VCaP (cell line): ENCODE measurements at regions not wholly inside any gene's neighbourhood (a gene's known extent, or its start where the extent isn't known, plus 50 kb on each side); places are given as distances from the start of the nearest gene placed in this dataset.

ENCODE experiments used
- H3K27ac ChIP-seq: fragments of 450-650 bp; 2 replicates; pipeline ENCODE4 v1.5.1; 2017
- CTCF ChIP-seq: fragments of 450-650 bp; conservative IDR thresholded peaks from 2 replicates; pipeline ENCODE4 v1.5.1; 2017; ENCODE audit warnings: mild to moderate bottlenecking, moderate library complexity

DNA sequence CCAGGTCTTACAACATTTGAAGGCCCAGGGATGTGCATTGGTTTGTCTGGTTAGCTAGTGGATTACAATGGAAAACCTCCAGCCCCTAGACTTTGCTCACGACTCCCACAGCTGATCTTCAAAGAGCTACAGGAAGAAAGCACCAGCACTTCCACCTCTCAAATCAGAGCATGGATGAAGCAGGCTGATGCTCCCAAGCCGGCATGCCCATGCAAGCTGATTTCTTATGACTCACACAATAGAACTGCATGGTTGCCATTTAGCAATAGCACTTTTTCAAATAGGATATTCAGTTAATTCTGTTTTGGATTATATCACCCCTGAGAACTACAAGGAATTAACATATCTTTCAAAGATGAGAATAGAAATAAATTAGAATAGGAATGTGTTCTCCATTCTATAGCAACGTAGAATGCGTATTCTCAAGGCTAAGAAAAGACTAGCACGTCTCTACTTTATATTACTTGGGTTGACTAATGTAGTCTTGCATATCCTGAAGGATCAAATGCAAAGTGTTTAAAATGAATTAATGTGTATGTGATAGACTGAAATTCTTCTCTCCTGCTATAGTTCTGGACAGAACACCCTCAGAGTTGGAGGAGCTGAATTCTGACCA lies 292.4 kb downstream of the TRIB2 start:
- no peak for TF ChIP-seq CTCF
- no peak overlapping the region for H3K27ac ChIP-seq

GRCh38 chr2:13010283-13010682 lies 293.5 kb downstream of the TRIB2 start:
- no peak overlapping the region for H3K27ac ChIP-seq
- no peak for TF ChIP-seq CTCF

DNA sequence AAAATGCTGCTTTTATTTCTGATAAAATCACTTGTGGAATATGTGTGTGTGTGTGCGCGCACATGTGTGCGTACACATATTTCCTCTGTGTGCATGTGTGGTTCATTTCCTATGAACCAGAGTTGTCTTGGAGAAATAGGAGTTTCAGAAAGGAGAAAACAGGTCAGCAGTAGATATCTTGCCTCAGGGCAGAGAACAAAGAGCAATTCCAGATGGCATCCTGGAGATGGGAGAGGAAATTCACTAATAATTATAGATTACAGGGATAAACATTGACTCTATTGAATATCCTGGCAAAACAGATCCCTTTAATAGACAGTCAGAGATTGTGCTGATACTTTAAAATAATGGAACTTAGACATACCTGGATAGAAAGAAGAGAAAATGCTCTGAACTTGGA lies 298.0 kb downstream of the TRIB2 start:
- TF ChIP-seq CTCF, result no peak
- no peak overlapping the region for H3K27ac ChIP-seq

- TF ChIP-seq CTCF, result no peak
- H3K27ac ChIP-seq, result no peak overlapping the region
Measured at GRCh38 chr2:13015532-13016320, 299.0 kb downstream of the TRIB2 start.

DNA sequence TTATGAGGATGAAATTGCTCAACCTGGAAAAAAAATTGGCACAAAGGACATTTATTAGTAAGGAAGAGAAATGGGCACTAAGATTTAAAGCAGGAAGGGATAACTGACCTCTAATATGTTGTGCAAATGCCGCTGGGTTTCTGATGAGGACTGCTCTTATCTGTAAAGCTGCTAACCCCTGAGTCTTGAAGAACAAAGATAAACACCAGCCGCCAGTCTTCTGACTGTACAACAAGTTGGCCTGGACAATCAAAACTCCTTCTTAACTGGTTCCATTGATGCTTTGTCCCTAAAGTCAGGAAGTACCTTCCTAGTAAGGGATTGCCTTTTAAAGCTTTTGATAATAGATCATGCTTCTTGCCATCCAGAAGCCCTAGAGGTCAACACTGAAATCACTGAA lies 301.8 kb downstream of the TRIB2 start:
- no peak for TF ChIP-seq CTCF
- no peak overlapping the region for H3K27ac ChIP-seq

DNA sequence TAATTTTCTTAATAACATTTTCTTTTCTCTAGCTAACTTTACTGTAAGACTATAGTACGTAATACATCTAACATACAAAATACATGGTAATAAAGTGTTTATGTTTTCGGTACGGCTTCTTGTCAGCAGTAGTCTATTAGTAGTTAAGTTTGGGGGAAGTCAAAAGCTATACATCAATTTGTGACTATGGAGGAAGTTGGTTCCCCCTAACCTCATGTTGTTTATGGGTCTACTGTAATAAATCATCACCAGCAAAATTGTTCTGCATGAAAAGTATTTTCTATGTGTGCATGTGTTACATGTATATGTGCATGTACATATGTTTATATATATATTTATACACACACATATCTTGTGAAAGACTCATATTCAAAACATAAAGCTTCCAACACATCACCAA lies 303.0 kb downstream of the TRIB2 start:
- no peak overlapping the region for H3K27ac ChIP-seq
- TF ChIP-seq CTCF, result no peak

DNA sequence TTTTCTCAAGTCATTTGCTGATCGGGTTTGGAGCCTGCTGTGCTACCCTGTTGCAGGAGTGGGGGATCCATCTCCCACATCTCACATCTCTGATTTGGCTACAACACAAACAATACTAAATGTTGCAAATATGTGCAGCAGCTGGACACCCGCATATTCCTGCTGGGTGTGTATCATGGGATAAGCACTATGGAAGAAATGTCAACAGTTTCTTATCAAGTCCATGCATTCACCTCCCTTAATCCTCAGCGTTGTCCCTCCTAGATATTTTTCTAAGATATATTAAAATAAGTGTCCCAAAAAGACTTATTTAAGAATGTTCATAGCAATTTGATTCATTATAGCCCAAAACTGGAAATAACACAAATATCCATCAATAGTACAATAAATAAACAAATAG lies 303.7 kb downstream of the TRIB2 start:
- no peak overlapping the region for H3K27ac ChIP-seq
- TF ChIP-seq CTCF, result no peak
